Peyer's patch (tissue), 4 donors: ENCODE measurements at regions not wholly inside any gene's neighbourhood (a gene's known extent, or its start where the extent isn't known, plus 50 kb on each side); places are given as distances from the start of the nearest gene placed in this dataset.

ENCODE experiments used
- CTCF ChIP-seq, 6 experiments: fragments of 450-650 bp in 4 of 6; fragments of 200-600 bp in 2 of 6; sonication (generic) in 1 of 6; IDR thresholded peaks; one replicate each; pipeline ENCODE4 v1.5.1; 2017 to 2019; ENCODE audit warnings: antibody characterized with exemption in 6 of 6, mild to moderate bottlenecking in 3 of 6, moderate library complexity in 1 of 6
- POLR2A ChIP-seq, 2 donors: fragments of 450-650 bp; IDR thresholded peaks; one replicate each; pipeline ENCODE4 v1.5.1; 2017; ENCODE audit warnings: antibody characterized with exemption in 2 of 2, mild to moderate bottlenecking in 2 of 2, moderate library complexity in 2 of 2

- TF ChIP-seq CTCF (IDR thresholded peaks at IDR 0.05): no peak
- no peak for TF ChIP-seq POLR2A (IDR thresholded peaks at IDR 0.05)
Observed at GRCh38 chr18:7174344-7175095, 56.4 kb upstream of the LRRC30 start.
